ENCODE measurements at regions not wholly inside any gene's neighbourhood (a gene's known extent, or its start where the extent isn't known, plus 50 kb on each side); places are given as distances from the start of the nearest gene placed in this dataset.

- DNase-seq (ENCODE audit: low read depth in 2 of 2): peak in 1 of 2 donors; percentile 17
- no peak for TF ChIP-seq CTCF (IDR thresholded peaks at IDR 0.05; ENCODE audit: low read depth, low read length)
- no peak overlapping the region for H3K4me3 ChIP-seq (replicated peaks in 1 of 2; ENCODE audit: low read depth in 2 of 2, low read length in 2 of 2)
Measured at GRCh38 chr7:17070231-17070708, 188.5 kb upstream of the AGR3 start.

- no peak for DNase-seq (ENCODE audit: low read depth in 2 of 2)
- no peak overlapping the region for H3K4me3 ChIP-seq (replicated peaks in 1 of 2; ENCODE audit: low read depth in 2 of 2, low read length in 2 of 2)
- no peak for TF ChIP-seq CTCF (IDR thresholded peaks at IDR 0.05; ENCODE audit: low read depth, low read length)
Measured at GRCh38 chr7:17071866-17072265, 190.1 kb upstream of the AGR3 start.

- no peak overlapping the region for H3K4me3 ChIP-seq (replicated peaks in 1 of 2; ENCODE audit: low read depth in 2 of 2, low read length in 2 of 2)
- DNase-seq (ENCODE audit: low read depth in 2 of 2): no peak
- TF ChIP-seq CTCF (IDR thresholded peaks at IDR 0.05; ENCODE audit: low read depth, low read length): no peak
Measured at GRCh38 chr7:17075601-17076255, 193.9 kb upstream of the AGR3 start.

GRCh38 chr7:17078298-17078697 lies 196.5 kb upstream of the AGR3 start:
- H3K4me3 ChIP-seq (replicated peaks in 1 of 2; ENCODE audit: low read depth in 2 of 2, low read length in 2 of 2): no peak overlapping the region
- DNase-seq (ENCODE audit: low read depth in 2 of 2): no peak
- no peak for TF ChIP-seq CTCF (IDR thresholded peaks at IDR 0.05; ENCODE audit: low read depth, low read length)

GRCh38 chr7:17083392-17084165 lies 201.8 kb upstream of the AGR3 start:
- TF ChIP-seq CTCF (IDR thresholded peaks at IDR 0.05; ENCODE audit: low read depth, low read length): no peak
- no peak overlapping the region for H3K4me3 ChIP-seq (replicated peaks in 1 of 2; ENCODE audit: low read depth in 2 of 2, low read length in 2 of 2)
- no peak for DNase-seq (ENCODE audit: low read depth in 2 of 2)

- DNase-seq (ENCODE audit: low read depth in 2 of 2): peak in 1 of 2 donors; percentile 11
- no peak for TF ChIP-seq CTCF (IDR thresholded peaks at IDR 0.05; ENCODE audit: low read depth, low read length)
Measured at GRCh38 chr7:17084166-17084475, 202.3 kb upstream of the AGR3 start.

More at GRCh38 chr7:17084166-17084475, 202.3 kb upstream of the AGR3 start:
- no peak overlapping the region for H3K4me3 ChIP-seq (replicated peaks in 1 of 2; ENCODE audit: low read depth in 2 of 2, low read length in 2 of 2)

Measured in cardiac fibroblast (primary cell).